H54 (cell line): ENCODE measurements at regions not wholly inside any gene's neighbourhood (a gene's known extent, or its start where the extent isn't known, plus 50 kb on each side); places are given as distances from the start of the nearest gene placed in this dataset.

Source experiments
- DNase-seq: peaks from one replicate; pipeline ENCODE4 v3.0.0; 2011; ENCODE audit warnings: low spot score, mixed read lengths; ENCODE audit not compliant: insufficient read length
- FAIRE-seq: peaks from 3 replicates; lab custom pipeline; 2011; peaks lifted over from hg19 to GRCh38; lab: Jason Lieb, UNC
- POLR2A ChIP-seq: IDR thresholded peaks from 2 replicates; pipeline ENCODE4 v1.6.1; 2011; ENCODE audit warnings: low read depth, mild to moderate bottlenecking, low read length

DNA sequence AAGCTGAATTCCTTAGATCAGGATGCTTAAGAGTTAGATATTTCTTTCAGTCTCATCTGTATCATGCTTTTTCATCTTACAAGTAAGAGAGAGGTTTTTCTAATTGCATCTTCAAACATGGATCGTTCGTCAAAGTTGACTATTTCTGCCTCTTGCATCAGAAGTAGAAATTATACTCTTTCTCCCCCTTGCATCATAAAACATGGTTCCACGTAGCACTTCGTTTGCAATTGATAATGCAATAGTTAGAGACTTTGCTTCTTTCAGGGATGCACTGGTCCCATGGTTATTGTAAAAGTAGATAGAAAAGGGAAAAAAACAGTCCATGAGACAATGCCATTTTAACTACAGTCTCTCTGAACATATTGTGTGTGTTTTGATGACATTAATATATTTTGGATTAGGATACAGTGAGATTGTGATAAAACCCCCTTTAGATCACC is 75.1 kb upstream of the PARD3B start:
- DNase-seq (no peak), FAIRE-seq (no peak)
- no peak for TF ChIP-seq POLR2A

GRCh38 chr2:204470621-204471196 is 74.6 kb upstream of the PARD3B start:
- FAIRE-seq (no peak), DNase-seq (no peak)
- no peak for TF ChIP-seq POLR2A

DNA sequence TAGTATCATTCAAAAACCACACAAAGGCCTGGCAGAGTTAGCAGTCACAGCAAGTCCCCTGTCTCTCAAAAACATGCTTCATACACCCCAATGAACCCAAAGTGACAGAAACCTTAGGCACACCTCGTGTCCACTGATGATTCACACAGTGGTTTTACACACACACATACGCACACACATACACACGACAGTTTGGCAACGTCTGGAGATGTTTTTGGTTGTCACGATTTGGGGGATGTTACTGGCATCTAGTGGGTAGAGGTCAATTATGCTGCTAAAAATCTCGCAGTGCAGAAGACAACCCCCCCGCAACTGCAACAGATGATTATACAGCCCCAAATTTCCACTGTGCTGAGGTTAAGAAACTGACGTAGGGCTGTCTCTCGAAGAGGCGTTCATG is 72.9 kb upstream of the PARD3B start:
- DNase-seq (no peak), FAIRE-seq (no peak)
- TF ChIP-seq POLR2A, result no peak

DNA sequence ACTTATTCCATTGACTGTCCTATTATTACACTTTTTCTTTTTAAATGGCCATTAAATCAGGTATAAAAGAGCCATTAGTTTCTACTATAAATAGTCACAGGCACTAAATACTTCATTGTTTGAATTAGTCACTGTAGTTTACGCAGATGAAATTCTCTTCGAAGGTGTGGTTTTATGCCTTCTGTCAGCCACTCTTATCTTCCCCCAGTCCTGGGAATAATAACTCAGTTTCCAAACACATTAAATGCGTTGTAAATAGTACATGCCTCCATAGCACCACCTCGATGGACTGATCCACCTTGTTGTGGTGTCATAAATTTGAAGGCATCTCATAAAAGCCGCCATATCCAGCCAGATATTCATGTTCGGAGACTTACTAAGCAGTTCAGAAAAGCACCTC is 72.1 kb upstream of the PARD3B start:
- no peak for DNase-seq
- TF ChIP-seq POLR2A, result no peak
- FAIRE-seq, result no peak

DNA sequence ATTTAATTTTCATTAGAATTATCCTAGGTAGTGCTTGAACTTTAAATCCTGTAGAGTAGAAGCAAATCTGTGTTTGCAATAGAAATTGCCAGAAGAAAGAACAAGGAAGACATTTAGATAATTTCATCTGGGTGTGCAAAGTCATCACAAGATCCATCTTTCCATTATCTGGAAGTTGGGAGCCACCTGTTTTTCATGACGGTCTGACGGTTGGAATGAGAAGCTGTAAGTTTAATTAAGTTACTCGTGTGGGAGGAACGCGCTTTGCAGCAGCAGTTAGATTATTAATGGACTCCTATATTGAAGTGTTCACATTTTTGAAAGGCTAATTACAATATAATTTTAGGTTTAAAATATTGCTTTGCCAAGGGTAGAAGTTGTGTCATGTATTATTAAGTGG is 69.9 kb upstream of the PARD3B start:
- TF ChIP-seq POLR2A, result no peak
- FAIRE-seq (no peak), DNase-seq (no peak)

- DNase-seq (no peak), FAIRE-seq (no peak)
- TF ChIP-seq POLR2A, result no peak
These were observed 67.8 kb upstream of the PARD3B start for GRCh38 chr2:204477358-204477950.

DNA sequence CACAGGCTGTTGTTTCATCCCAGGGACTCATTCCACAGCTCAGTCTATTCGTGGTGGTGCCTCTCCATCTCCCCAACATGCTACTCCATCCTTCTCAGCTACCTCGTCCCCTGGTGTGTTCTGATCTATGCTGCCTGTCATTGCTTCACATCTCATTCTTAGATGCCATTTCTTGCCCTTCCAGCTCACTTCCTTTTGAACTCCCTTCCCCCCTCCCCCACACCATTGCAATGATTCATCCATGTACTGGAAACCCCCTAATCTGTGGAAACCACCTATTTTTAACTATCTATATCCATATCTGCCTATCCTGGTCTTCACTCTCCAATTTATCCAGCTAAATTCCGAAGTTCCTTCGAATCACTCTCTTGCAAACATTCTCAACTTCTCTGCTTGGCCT is 65.7 kb upstream of the PARD3B start:
- FAIRE-seq (no peak), DNase-seq (no peak)
- TF ChIP-seq POLR2A, result no peak

GRCh38 chr2:204480676-204481075 is 64.6 kb upstream of the PARD3B start:
- DNase-seq, result no peak
- no peak for FAIRE-seq
- no peak for TF ChIP-seq POLR2A

GRCh38 chr2:204483608-204484081 is 61.6 kb upstream of the PARD3B start:
- DNase-seq (no peak), FAIRE-seq (no peak)
- no peak for TF ChIP-seq POLR2A

DNA sequence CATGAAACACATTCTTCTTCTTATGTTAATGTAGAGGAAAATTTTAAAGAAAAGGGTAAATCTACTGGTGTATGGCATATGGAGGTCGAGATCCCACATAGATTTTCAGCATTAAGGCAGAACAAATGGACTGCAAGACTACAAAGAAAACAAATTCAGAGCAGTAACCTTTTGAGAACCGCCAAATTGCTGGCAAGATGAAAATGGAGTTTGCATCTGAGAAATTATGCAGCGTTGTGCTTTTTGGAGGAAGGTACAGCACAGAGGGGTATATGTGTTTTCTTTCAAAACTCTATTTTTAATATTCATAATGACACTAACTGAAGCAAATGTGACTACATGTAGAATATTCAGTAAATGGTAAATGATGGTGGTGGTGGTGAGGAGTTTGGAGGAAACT is 59.0 kb upstream of the PARD3B start:
- DNase-seq (no peak), FAIRE-seq (no peak)
- TF ChIP-seq POLR2A, result no peak

DNA sequence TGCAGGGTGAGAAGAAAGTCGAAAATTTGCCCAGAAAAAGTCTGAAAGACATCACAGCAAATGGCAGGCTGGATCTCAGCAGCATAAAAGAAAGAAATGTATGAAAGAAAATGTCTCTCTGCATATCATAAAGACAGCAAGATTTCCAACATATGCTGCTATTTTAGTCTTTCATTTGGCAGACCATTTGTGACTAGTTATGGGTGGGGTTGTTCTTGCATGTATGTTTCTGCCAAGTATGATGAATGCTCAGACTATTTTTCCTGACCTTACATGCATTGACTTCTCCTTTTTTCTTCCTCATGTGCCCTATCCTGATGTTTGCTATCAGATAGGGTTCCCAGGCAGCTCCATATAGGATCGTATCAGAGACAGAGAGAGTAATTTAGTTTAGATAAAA is 58.5 kb upstream of the PARD3B start:
- no peak for TF ChIP-seq POLR2A
- no peak for DNase-seq
- no peak for FAIRE-seq

DNA sequence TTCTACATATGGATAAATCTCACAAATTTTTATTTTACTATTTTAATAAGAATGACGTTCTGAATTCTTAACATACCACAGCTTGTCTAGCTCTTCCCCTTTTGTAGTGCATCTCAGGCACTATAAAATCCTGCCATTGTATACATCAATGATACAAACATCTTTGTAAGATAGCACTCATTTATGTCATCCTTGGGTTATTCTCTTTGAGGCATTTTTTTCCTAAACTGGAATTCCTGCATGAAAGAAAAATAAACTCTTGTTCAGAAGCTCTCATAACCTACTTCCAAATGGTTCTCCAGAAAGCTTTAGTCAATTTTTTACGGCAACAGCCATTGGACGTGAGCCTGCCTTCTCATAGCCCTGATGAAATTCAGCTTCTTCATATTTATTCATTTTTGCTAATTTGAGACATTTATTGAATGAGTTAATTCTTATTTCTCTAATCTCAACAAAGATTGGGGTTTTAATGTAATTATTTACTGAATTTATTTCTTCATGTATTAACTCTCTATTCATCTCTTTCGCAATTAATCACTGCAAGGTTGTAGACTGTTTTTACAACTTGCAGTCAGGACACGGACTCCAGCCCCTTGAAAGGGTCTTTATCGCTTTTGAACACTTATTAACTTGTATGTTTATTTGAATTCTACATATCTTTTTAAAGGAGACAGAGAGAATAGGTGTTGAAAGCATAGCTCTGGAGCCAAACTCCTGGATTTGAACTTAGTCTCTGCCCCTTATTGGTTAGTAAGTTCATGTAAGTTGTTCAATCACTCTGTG is 57.6 kb upstream of the PARD3B start:
- DNase-seq, result no peak
- FAIRE-seq, result no peak

DNA sequence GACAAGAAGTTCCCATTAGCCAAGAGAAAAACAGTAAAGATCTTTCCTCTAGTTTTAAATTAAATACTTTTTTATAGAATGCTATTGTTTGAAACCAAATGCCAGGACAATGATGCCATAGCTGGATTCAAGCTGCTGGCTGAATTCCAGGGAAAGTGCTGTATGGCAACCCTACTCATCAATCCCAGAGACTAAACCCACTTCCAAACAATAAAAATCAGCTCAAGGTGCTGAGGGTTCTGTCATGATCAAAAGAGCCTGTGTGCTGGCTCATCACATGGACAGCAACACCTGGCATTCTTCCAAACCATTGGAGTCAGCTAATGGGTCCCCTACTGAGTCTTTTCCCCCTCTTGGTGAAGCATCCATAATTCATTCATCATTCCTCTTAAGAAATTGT is 53.7 kb upstream of the PARD3B start:
- no peak for TF ChIP-seq POLR2A
- DNase-seq (no peak), FAIRE-seq (peak; percentile 50)

More for the DNA sequence above, 57.6 kb upstream of the PARD3B start:
- no peak for TF ChIP-seq POLR2A

DNA sequence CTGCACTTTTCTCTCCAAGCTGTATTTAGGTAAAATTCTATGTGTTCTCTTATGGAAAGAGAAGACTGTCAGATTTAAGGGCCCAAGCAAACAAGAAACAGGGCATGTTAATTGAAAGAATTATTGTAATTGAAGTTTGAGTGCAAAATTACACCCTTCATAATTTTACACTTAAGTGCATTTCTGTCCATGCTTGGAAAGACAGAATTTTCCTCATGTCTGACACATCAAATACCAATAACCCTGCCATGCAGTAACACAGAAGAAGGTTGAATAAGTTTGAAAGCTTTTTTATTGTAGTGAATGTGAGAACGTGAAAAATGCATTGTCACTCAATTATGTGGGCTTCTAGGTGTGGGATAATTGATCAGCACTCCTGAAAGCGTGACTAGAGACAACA is 52.9 kb upstream of the PARD3B start:
- TF ChIP-seq POLR2A, result no peak
- DNase-seq (no peak), FAIRE-seq (no peak)
